Heart right ventricle (tissue), 16 donors: ENCODE measurements at regions not wholly inside any gene's neighbourhood (a gene's known extent, or its start where the extent isn't known, plus 50 kb on each side); places are given as distances from the start of the nearest gene placed in this dataset.
A peak's percentile ranks its signal among the peaks of the same experiment; 100 is the strongest.

Source experiments
- ATAC-seq, 8 donors: fragments of 200-7000 bp; cut with Tn5 transposase; one replicate each; pipeline ENCODE4 v1.9.1; 2020; ENCODE audit warnings: mild to moderate bottlenecking in 8 of 8, moderate library complexity in 8 of 8, moderate number of reproducible peaks in 1 of 8
- DNase-seq, 2 donors: peaks; one replicate each; pipeline ENCODE4 v3.0.0-alpha.2; 2020
- H3K27ac ChIP-seq, 10 donors: fragments of 200-600 bp; sonication (generic) in 2 of 10; one replicate each; pipeline versions ENCODE4 v1.5.0 to v1.8.0; 2020 to 2022; ENCODE audit warnings: mild to moderate bottlenecking in 3 of 10
- H3K27me3 ChIP-seq, 7 donors: fragments of 200-600 bp; one replicate each; pipeline ENCODE4 v1.8.0; 2021 to 2022; ENCODE audit warnings: mild to moderate bottlenecking in 2 of 7
- H3K36me3 ChIP-seq, 9 donors: fragments of 200-600 bp; sonication (generic) in 1 of 9; one replicate each; pipeline versions ENCODE4 v1.5.0 to v1.8.0; 2020 to 2022; ENCODE audit warnings: mild to moderate bottlenecking in 2 of 9
- H3K4me1 ChIP-seq, 9 donors: fragments of 200-600 bp; sonication (generic) in 1 of 9; one replicate each; pipeline versions ENCODE4 v1.5.0 to v1.8.0; 2020 to 2022; ENCODE audit warnings: mild to moderate bottlenecking in 4 of 9
- H3K4me3 ChIP-seq, 10 donors: fragments of 200-600 bp; sonication (generic) in 2 of 10; one replicate each; pipeline versions ENCODE4 v1.5.0 to v1.8.0; 2020 to 2022; ENCODE audit warnings: mild to moderate bottlenecking in 7 of 10, moderate library complexity in 2 of 10
- H3K9me3 ChIP-seq, 11 donors: fragments of 200-600 bp in 10 of 11; sonication (generic) in 2 of 11; one replicate each; pipeline versions ENCODE4 v1.5.0 to v1.8.0; 2013 to 2022; ENCODE audit warnings: mild to moderate bottlenecking in 2 of 11, control low read depth in 1 of 11, moderate library complexity in 1 of 11
- WGBS, 2 donors: extraction: QIAGEN DNeasy Blood & Tissue Kit; methylation state at CpG; one replicate each; pipeline ENCODE4 v1.1.7; 2013; ENCODE audit warnings: inconsistent platforms in 1 of 2; 5-methylcytosine and 5-hydroxymethylcytosine counted together
- intact Hi-C, 10 donors: fragments of 100-400 bp; cut with DNase I; formaldehyde crosslinking; loops; one replicate each; pipeline versions ENCODE4 v1.11.1 to v1.14.2; 2022
- TF ChIP-seq, protein P1 (sequence below), 9 donors: fragments of 200-600 bp; sonication (generic) in 2 of 9; IDR thresholded peaks; one replicate each; pipeline versions ENCODE4 v1.5.0 to v1.8.0; 2021 to 2022; ENCODE audit warnings: antibody characterized with exemption in 9 of 9, mild to moderate bottlenecking in 5 of 9, moderate library complexity in 1 of 9
- donor health status: Arrhythmogenic right ventricular cardiomyopathy.
- donor health status: ischemic (EF 13 %, LVEDD 7.1; RV severe dilation, severe dysfunction).
- donor health status: healthy with polysubstance abuse.
- donor health status: DM: no; HTN: yes; CAD: no.
- donor health status: DM: no; HTN: no; CAD: no.
- donor health status: ischemic (EF 25% LVEDD 6.9; RV normal size, moderate dysfunction).
- donor health status: ischemic (EF 25% LVEDD 5.7; RV mildly dilated, moderate dysfunction).
- donor health status: healthy.
- donor health status: DM: yes; HTN: yes; CAD: no.
- donor health status: Ischemic cardiomyopathy.
- donor health status: ischemic (EF 35%, LVEDD 5.7; RV mildly dilated, moderate dysfunction).
- donor health status: nonischemic (EF 11% LVEDD 7.7; RV severe dilation, severe dysfunction).
- donor health status: DM: yes; HTN: yes; CAD: no.
- donor health status: PGD.
- donor health status: ischemic (EF 29% LVEDD 5.4; RV normal size, mild dysfunction).
- donor health status: nonischemic (EF 23%, LVEDD 6.1; RV moderate dilation, normal function).

- no peaks in the 10 kb centered on the region for H3K9me3 ChIP-seq
- intact Hi-C loops, result no loop called here
Observed at GRCh38 chr2:172225786-172226185, 123.1 kb upstream of the DLX2 start.

GRCh38 chr2:172226244-172227061 is 123.8 kb upstream of the DLX2 start:
- H3K4me1 ChIP-seq, result peaks cover 0 to 4% (median 0%) of the 10 kb centered on the region in 9 donors
- no peaks in the 10 kb centered on the region for H3K36me3 ChIP-seq
- ATAC-seq (peak in 2 of 8 donors; percentile 22 to 63), DNase-seq (no peak)
- H3K4me3 ChIP-seq, result no peak overlapping the region
- H3K27me3 ChIP-seq, result peaks cover 0 to 3% (median 0%) of the 10 kb centered on the region in 7 donors
- H3K9me3 ChIP-seq, result no peaks in the 10 kb centered on the region
- intact Hi-C loops, result no loop called here
- 81% methylated on average over 9 of the region's 9 CpGs for WGBS, 2 donors
- TF ChIP-seq, protein P1, sequence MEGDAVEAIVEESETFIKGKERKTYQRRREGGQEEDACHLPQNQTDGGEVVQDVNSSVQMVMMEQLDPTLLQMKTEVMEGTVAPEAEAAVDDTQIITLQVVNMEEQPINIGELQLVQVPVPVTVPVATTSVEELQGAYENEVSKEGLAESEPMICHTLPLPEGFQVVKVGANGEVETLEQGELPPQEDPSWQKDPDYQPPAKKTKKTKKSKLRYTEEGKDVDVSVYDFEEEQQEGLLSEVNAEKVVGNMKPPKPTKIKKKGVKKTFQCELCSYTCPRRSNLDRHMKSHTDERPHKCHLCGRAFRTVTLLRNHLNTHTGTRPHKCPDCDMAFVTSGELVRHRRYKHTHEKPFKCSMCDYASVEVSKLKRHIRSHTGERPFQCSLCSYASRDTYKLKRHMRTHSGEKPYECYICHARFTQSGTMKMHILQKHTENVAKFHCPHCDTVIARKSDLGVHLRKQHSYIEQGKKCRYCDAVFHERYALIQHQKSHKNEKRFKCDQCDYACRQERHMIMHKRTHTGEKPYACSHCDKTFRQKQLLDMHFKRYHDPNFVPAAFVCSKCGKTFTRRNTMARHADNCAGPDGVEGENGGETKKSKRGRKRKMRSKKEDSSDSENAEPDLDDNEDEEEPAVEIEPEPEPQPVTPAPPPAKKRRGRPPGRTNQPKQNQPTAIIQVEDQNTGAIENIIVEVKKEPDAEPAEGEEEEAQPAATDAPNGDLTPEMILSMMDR (IDR thresholded peaks at IDR 0.05), result peak in 2 of 9 donors; percentile 29 to 31
- no peak overlapping the region for H3K27ac ChIP-seq

More at GRCh38 chr2:172225786-172226185, 123.1 kb upstream of the DLX2 start:
- H3K27ac ChIP-seq, result no peak overlapping the region
- H3K4me3 ChIP-seq, result no peak overlapping the region
- peaks cover 0 to 4% (median 0%) of the 10 kb centered on the region in 9 donors for H3K4me1 ChIP-seq
- ATAC-seq (no peak), DNase-seq (no peak)
- no peaks in the 10 kb centered on the region for H3K36me3 ChIP-seq
- WGBS, 2 donors, result 72 to 82% methylated on average over 3 of the region's 3 CpGs
- TF ChIP-seq, protein P1 (IDR thresholded peaks at IDR 0.05), result no peak
- H3K27me3 ChIP-seq, result peaks cover 0 to 3% (median 0%) of the 10 kb centered on the region in 7 donors

DNA sequence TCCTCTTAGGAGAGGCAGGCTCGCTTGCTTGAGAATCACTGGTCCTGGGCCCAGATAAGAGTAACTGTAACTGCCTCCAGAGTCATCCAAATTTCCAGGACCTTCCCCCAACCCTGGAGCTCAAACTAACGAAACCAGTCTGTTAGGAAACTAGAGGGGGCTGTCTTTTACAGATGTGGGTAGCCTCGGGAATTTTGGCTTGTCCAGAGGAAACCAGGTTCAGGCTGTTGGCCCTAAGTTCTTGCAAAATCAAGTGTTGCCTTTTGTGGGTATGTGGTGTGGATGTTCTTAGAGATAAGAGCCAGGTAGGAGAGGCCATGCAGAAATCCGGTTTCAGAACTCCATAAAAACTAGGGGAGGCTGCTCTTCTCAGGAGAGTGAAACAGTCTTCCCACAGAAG is 125.0 kb upstream of the DLX2 start:
- intact Hi-C loops, result no loop called here
- H3K9me3 ChIP-seq, result no peaks in the 10 kb centered on the region
- ATAC-seq, result no peak
- TF ChIP-seq, protein P1 (IDR thresholded peaks at IDR 0.05), result no peak
- H3K4me3 ChIP-seq, result no peak overlapping the region
- H3K27me3 ChIP-seq, result peaks cover 0 to 3% (median 0%) of the 10 kb centered on the region in 7 donors
- H3K36me3 ChIP-seq, result no peaks in the 10 kb centered on the region
- DNase-seq, result no peak
- peaks cover 0 to 5% (median under 1%) of the 10 kb centered on the region in 9 donors for H3K4me1 ChIP-seq
- 79 to 86% methylated on average over 4 of the region's 4 CpGs for WGBS, 2 donors
- no peak overlapping the region for H3K27ac ChIP-seq

DNA sequence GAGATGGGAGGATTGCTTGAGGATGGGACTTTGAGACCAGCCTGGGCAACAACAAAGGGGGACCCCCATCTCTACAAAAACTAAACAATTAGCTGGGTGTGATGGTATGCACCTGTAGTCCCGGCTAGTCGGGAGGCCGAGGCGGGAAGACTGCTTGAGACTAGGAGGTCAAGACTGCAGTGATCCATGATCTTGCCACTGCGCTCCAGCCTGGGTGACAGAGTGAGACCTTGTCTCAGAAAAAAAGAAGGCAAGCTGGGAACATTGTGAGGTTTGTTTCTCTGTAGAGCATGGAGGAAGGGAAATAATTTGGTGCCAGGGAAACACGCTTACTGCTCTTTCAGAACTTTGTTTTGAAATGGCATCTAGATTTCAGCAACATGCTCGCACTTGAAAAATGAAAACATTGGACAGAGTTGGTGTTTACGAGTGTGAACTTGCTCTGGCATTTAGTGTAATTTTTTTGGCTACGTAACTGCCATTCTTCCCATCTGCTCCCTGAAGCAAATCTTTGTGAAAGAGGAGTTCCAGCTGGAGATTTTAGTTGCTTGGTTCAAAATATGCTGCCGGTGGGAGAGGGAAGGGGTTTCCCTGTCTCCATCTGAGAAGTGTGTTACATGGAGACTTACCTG is 125.6 kb upstream of the DLX2 start:
- no peak for DNase-seq
- Histone ChIP-seq H3K27ac (no peak overlapping the region), H3K9me3 (no peaks in the 10 kb centered on the region), H3K4me1 (peaks cover 0 to 10% (median 3%) of the 10 kb centered on the region in 9 donors), H3K27me3 (peaks cover 0 to 3% (median 0%) of the 10 kb centered on the region in 7 donors), H3K4me3 (no peak overlapping the region), H3K36me3 (no peaks in the 10 kb centered on the region)
- TF ChIP-seq, protein P1 (IDR thresholded peaks at IDR 0.05), result no peak
- ATAC-seq, result no peak
- 72 to 78% methylated on average over 10 of the region's 10 CpGs for WGBS, 2 donors
- intact Hi-C loops, result no loop called here
